ENCODE measurements at regions not wholly inside any gene's neighbourhood (a gene's known extent, or its start where the extent isn't known, plus 50 kb on each side); places are given as distances from the start of the nearest gene placed in this dataset.
A peak's percentile ranks its signal among the peaks of the same experiment; 100 is the strongest.

GRCh38 chr11:97463891-97464290 is 1074.1 kb downstream of the JRKL start:
- Histone ChIP-seq H3K79me2 (replicated peaks; ENCODE audit: insufficient read depth) (no peaks in the 10 kb centered on the region), H3K4me1 (ENCODE audit: insufficient read depth) (no peaks in the 10 kb centered on the region), H3K9me2 (ENCODE audit: insufficient read depth) (peaks cover 8% of the 10 kb centered on the region; the same call in 1 of the 2 replicates), H3K36me3 (ENCODE audit: insufficient read depth) (no peaks in the 10 kb centered on the region; the same call in 1 of the 2 replicates), H3K27me3 (ENCODE audit: insufficient read depth) (no peaks in the 10 kb centered on the region), H4K20me1 (replicated peaks; ENCODE audit: insufficient read depth) (no peaks in the 10 kb centered on the region), H3K27ac (ENCODE audit: low read depth) (no peak overlapping the region), H3K4me2 (no peak overlapping the region), H3F3A (replicated peaks; ENCODE audit: low read depth) (no peaks in the 10 kb centered on the region), H2AFZ (no peak overlapping the region), H3K4me3 (no peak overlapping the region)
- DNase-seq (ENCODE audit: low spot score) (peak; percentile 2), ATAC-seq (no peak)
- TF ChIP-seq ZNF114 (CRISPR knock-in tag; IDR thresholded peaks at IDR 0.05) (no peak), EZH2phosphoT487 (IDR thresholded peaks at IDR 0.05; ENCODE audit: unreplicated experiment) (no peak), JUNB (IDR thresholded peaks at IDR 0.05; ENCODE audit: unreplicated experiment) (no peak)
- TF ChIP-seq, protein P1, sequence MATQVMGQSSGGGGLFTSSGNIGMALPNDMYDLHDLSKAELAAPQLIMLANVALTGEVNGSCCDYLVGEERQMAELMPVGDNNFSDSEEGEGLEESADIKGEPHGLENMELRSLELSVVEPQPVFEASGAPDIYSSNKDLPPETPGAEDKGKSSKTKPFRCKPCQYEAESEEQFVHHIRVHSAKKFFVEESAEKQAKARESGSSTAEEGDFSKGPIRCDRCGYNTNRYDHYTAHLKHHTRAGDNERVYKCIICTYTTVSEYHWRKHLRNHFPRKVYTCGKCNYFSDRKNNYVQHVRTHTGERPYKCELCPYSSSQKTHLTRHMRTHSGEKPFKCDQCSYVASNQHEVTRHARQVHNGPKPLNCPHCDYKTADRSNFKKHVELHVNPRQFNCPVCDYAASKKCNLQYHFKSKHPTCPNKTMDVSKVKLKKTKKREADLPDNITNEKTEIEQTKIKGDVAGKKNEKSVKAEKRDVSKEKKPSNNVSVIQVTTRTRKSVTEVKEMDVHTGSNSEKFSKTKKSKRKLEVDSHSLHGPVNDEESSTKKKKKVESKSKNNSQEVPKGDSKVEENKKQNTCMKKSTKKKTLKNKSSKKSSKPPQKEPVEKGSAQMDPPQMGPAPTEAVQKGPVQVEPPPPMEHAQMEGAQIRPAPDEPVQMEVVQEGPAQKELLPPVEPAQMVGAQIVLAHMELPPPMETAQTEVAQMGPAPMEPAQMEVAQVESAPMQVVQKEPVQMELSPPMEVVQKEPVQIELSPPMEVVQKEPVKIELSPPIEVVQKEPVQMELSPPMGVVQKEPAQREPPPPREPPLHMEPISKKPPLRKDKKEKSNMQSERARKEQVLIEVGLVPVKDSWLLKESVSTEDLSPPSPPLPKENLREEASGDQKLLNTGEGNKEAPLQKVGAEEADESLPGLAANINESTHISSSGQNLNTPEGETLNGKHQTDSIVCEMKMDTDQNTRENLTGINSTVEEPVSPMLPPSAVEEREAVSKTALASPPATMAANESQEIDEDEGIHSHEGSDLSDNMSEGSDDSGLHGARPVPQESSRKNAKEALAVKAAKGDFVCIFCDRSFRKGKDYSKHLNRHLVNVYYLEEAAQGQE (IDR thresholded peaks at IDR 0.05; ENCODE audit: unreplicated experiment): no peak
- no peak overlapping the region for H3K4me3 Mint-ChIP-seq
- peaks cover 24% of the 10 kb centered on the region for H3K36me3 Mint-ChIP-seq (ENCODE audit: low read depth)
- no peaks in the 10 kb centered on the region for H3K4me1 Mint-ChIP-seq
- no peak overlapping the region for H3K27ac Mint-ChIP-seq
- peaks cover 2% of the 10 kb centered on the region for H3K27me3 Mint-ChIP-seq (ENCODE audit: insufficient read depth, low read depth, poor library complexity)
- peaks cover 41% of the 10 kb centered on the region for H3K9me3 Mint-ChIP-seq

DNA sequence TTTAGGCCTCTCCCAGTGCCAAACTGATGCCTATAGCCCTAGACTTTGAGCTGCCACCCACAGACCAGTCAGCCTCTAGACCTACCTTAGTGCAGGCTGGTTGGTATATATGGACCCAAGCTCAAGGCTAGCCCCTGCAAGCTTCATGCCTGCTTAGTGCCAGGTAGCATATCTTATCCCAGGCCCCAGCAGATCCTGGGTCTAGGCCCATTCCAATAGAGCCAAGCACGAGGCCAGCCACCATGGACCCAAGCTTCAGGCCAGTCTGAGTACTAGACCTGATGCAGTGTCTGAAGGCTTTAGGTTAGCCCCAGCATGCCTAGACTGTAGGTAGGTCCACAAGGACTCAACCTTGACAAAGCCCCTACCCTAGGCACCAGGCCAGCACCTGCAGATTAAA is 1081.7 kb downstream of the JRKL start:
- Mint-ChIP-seq H3K9me3 (peaks cover 23% of the 10 kb centered on the region), H3K36me3 (ENCODE audit: low read depth) (peaks cover 17% of the 10 kb centered on the region; the same call in 2 of the 3 replicates), H3K27ac (no peak overlapping the region), H3K4me3 (no peak overlapping the region), H3K4me1 (no peaks in the 10 kb centered on the region), H3K27me3 (ENCODE audit: insufficient read depth, low read depth, poor library complexity) (no peaks in the 10 kb centered on the region)
- Histone ChIP-seq H3K27me3 (ENCODE audit: insufficient read depth) (no peaks in the 10 kb centered on the region), H3K9me2 (ENCODE audit: insufficient read depth) (peaks cover 23% of the 10 kb centered on the region), H3K27ac (ENCODE audit: low read depth) (no peak overlapping the region), H3K36me3 (ENCODE audit: insufficient read depth) (no peaks in the 10 kb centered on the region), H3K4me3 (no peak overlapping the region), H3F3A (replicated peaks; ENCODE audit: low read depth) (no peaks in the 10 kb centered on the region), H4K20me1 (replicated peaks; ENCODE audit: insufficient read depth) (no peaks in the 10 kb centered on the region), H2AFZ (no peak overlapping the region), H3K4me1 (ENCODE audit: insufficient read depth) (no peaks in the 10 kb centered on the region), H3K79me2 (replicated peaks; ENCODE audit: insufficient read depth) (no peaks in the 10 kb centered on the region), H3K4me2 (no peak overlapping the region)
- no peak for ATAC-seq
- DNase-seq (ENCODE audit: low spot score): no peak
- no peak for TF ChIP-seq STAT1 (IDR thresholded peaks at IDR 0.05; ENCODE audit: unreplicated experiment)
- no peak for TF ChIP-seq EZH2 (IDR thresholded peaks at IDR 0.05; ENCODE audit: low read depth, unreplicated experiment)
- TF ChIP-seq EZH2phosphoT487 (IDR thresholded peaks at IDR 0.05; ENCODE audit: unreplicated experiment): no peak
- TF ChIP-seq, protein P2, sequence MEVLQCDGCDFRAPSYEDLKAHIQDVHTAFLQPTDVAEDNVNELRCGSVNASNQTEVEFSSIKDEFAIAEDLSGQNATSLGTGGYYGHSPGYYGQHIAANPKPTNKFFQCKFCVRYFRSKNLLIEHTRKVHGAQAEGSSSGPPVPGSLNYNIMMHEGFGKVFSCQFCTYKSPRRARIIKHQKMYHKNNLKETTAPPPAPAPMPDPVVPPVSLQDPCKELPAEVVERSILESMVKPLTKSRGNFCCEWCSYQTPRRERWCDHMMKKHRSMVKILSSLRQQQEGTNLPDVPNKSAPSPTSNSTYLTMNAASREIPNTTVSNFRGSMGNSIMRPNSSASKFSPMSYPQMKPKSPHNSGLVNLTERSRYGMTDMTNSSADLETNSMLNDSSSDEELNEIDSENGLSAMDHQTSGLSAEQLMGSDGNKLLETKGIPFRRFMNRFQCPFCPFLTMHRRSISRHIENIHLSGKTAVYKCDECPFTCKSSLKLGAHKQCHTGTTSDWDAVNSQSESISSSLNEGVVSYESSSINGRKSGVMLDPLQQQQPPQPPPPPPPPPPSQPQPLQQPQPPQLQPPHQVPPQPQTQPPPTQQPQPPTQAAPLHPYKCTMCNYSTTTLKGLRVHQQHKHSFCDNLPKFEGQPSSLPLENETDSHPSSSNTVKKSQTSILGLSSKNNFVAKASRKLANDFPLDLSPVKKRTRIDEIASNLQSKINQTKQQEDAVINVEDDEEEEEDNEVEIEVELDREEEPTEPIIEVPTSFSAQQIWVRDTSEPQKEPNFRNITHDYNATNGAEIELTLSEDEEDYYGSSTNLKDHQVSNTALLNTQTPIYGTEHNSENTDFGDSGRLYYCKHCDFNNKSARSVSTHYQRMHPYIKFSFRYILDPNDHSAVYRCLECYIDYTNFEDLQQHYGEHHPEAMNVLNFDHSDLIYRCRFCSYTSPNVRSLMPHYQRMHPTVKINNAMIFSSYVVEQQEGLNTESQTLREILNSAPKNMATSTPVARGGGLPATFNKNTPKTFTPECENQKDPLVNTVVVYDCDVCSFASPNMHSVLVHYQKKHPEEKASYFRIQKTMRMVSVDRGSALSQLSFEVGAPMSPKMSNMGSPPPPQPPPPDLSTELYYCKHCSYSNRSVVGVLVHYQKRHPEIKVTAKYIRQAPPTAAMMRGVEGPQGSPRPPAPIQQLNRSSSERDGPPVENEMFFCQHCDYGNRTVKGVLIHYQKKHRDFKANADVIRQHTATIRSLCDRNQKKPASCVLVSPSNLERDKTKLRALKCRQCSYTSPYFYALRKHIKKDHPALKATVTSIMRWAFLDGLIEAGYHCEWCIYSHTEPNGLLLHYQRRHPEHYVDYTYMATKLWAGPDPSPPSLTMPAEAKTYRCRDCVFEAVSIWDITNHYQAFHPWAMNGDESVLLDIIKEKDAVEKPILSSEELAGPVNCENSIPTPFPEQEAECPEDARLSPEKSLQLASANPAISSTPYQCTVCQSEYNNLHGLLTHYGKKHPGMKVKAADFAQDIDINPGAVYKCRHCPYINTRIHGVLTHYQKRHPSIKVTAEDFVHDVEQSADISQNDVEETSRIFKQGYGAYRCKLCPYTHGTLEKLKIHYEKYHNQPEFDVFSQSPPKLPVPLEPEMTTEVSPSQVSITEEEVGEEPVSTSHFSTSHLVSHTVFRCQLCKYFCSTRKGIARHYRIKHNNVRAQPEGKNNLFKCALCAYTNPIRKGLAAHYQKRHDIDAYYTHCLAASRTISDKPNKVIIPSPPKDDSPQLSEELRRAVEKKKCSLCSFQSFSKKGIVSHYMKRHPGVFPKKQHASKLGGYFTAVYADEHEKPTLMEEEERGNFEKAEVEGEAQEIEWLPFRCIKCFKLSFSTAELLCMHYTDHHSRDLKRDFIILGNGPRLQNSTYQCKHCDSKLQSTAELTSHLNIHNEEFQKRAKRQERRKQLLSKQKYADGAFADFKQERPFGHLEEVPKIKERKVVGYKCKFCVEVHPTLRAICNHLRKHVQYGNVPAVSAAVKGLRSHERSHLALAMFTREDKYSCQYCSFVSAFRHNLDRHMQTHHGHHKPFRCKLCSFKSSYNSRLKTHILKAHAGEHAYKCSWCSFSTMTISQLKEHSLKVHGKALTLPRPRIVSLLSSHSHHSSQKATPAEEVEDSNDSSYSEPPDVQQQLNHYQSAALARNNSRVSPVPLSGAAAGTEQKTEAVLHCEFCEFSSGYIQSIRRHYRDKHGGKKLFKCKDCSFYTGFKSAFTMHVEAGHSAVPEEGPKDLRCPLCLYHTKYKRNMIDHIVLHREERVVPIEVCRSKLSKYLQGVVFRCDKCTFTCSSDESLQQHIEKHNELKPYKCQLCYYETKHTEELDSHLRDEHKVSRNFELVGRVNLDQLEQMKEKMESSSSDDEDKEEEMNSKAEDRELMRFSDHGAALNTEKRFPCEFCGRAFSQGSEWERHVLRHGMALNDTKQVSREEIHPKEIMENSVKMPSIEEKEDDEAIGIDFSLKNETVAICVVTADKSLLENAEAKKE (CRISPR knock-in tag; IDR thresholded peaks at IDR 0.05): no peak
- TF ChIP-seq POLR2AphosphoS5 (IDR thresholded peaks at IDR 0.05; ENCODE audit: low read depth): no peak
- TF ChIP-seq, protein P3, sequence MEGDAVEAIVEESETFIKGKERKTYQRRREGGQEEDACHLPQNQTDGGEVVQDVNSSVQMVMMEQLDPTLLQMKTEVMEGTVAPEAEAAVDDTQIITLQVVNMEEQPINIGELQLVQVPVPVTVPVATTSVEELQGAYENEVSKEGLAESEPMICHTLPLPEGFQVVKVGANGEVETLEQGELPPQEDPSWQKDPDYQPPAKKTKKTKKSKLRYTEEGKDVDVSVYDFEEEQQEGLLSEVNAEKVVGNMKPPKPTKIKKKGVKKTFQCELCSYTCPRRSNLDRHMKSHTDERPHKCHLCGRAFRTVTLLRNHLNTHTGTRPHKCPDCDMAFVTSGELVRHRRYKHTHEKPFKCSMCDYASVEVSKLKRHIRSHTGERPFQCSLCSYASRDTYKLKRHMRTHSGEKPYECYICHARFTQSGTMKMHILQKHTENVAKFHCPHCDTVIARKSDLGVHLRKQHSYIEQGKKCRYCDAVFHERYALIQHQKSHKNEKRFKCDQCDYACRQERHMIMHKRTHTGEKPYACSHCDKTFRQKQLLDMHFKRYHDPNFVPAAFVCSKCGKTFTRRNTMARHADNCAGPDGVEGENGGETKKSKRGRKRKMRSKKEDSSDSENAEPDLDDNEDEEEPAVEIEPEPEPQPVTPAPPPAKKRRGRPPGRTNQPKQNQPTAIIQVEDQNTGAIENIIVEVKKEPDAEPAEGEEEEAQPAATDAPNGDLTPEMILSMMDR (conservative IDR thresholded peaks at IDR 0.05; ENCODE audit: low read depth in 2 of 2): no peak
- TF ChIP-seq JUNB (IDR thresholded peaks at IDR 0.05; ENCODE audit: unreplicated experiment): no peak
- no peak for TF ChIP-seq NANOG (IDR thresholded peaks at IDR 0.05; ENCODE audit: borderline replicate concordance)

Data from GM23338 (cell line).